MCF 10A (cell line): ENCODE measurements at regions not wholly inside any gene's neighbourhood (a gene's known extent, or its start where the extent isn't known, plus 50 kb on each side); places are given as distances from the start of the nearest gene placed in this dataset.

ENCODE experiments used
- BruUV-seq: library from RNA; stranded (reverse); fragments of 400-500 nt; replicated peaks from 2 replicates; lab custom pipeline; 2021; lab: Mats Ljungman, UMichigan
- CTCF ChIA-PET: fragments of 300-600 bp; sonication (Branson Sonifier 250); formaldehyde crosslinking; extraction: SDS; loops from one replicate; lab custom pipeline; 2021; ENCODE audit warnings: antibody characterized with exemption, inconsistent platforms; lab: Yijun Ruan, JAX
- POLR2A ChIA-PET: fragments of 300-600, 350-650 bp; sonication (Branson Sonifier 250); formaldehyde crosslinking; extraction: SDS; loops from one replicate; lab custom pipeline; 2020; ENCODE audit warnings: antibody characterized with exemption, inconsistent platforms; lab: Yijun Ruan, JAX
- DNase-seq: peaks from one replicate; pipeline ENCODE4 v3.0.0-alpha.2; 2018; ENCODE audit not compliant: unreplicated experiment
- H3K27ac Mint-ChIP-seq: one replicate; pipeline ENCODE4 v1.8.0; 2022; ENCODE audit warnings: mild to moderate bottlenecking, low read depth, mixed read lengths; ENCODE audit not compliant: unreplicated experiment
- H3K27me3 Mint-ChIP-seq: one replicate; pipeline ENCODE4 v1.8.0; 2022; ENCODE audit warnings: mixed read lengths; ENCODE audit not compliant: insufficient read depth, unreplicated experiment
- H3K36me3 Mint-ChIP-seq: one replicate; pipeline ENCODE4 v1.8.0; 2022; ENCODE audit warnings: mild to moderate bottlenecking, moderate library complexity, mixed read lengths; ENCODE audit not compliant: insufficient read depth, unreplicated experiment
- H3K4me1 Mint-ChIP-seq: one replicate; pipeline ENCODE4 v1.8.0; 2022; ENCODE audit warnings: mixed read lengths; ENCODE audit not compliant: insufficient read depth, unreplicated experiment
- H3K4me3 Mint-ChIP-seq: one replicate; pipeline ENCODE4 v1.8.0; 2022; ENCODE audit warnings: mild to moderate bottlenecking, moderate library complexity, mixed read lengths; ENCODE audit not compliant: unreplicated experiment
- H3K9me3 Mint-ChIP-seq: one replicate; pipeline ENCODE4 v1.8.0; 2022; ENCODE audit warnings: mixed read lengths; ENCODE audit not compliant: unreplicated experiment
- CTCF ChIP-seq: fragments of 200-600 bp; IDR thresholded peaks from one replicate; pipeline ENCODE4 v1.8.0; 2022; ENCODE audit warnings: antibody characterized with exemption, mild to moderate bottlenecking; ENCODE audit not compliant: unreplicated experiment
- intact Hi-C: fragments of 100-400 bp; cut with micrococcal nuclease; formaldehyde crosslinking; loops from 2 replicates; pipeline ENCODE4 v1.14.1; 2022

GRCh38 chr22:49230194-49230577, 597.5 kb downstream of the BRD1 start:
- no TSS peak for BruUV-seq
- Mint-ChIP-seq H3K4me3 (no peak overlapping the region), H3K36me3 (no peaks in the 10 kb centered on the region), H3K9me3 (peaks cover 19% of the 10 kb centered on the region), H3K27ac (no peak overlapping the region), H3K4me1 (no peaks in the 10 kb centered on the region), H3K27me3 (no peaks in the 10 kb centered on the region)
- intact Hi-C loops = no loop called here
- POLR2A ChIA-PET = no interaction called here
- DNase-seq = no peak
- CTCF ChIA-PET = no interaction called here
- no peak for TF ChIP-seq CTCF

- intact Hi-C loops = no loop called here
- no peak for TF ChIP-seq CTCF
- Mint-ChIP-seq H3K4me3 (no peak overlapping the region), H3K27ac (no peak overlapping the region), H3K27me3 (no peaks in the 10 kb centered on the region), H3K4me1 (no peaks in the 10 kb centered on the region), H3K9me3 (peaks cover 23% of the 10 kb centered on the region), H3K36me3 (no peaks in the 10 kb centered on the region)
- ChIA-PET CTCF (no interaction called here), POLR2A (no interaction called here)
- BruUV-seq = no TSS peak
- no peak for DNase-seq
Measured at GRCh38 chr22:49229483-49230193, 598.0 kb downstream of the BRD1 start.

GRCh38 chr22:49228431-49229037, 599.1 kb downstream of the BRD1 start:
- Mint-ChIP-seq H3K4me3 (no peak overlapping the region), H3K27ac (no peak overlapping the region), H3K4me1 (no peaks in the 10 kb centered on the region), H3K27me3 (no peaks in the 10 kb centered on the region), H3K36me3 (no peaks in the 10 kb centered on the region), H3K9me3 (peaks cover 34% of the 10 kb centered on the region)
- no peak for TF ChIP-seq CTCF
- no peak for DNase-seq
- no TSS peak for BruUV-seq
- POLR2A ChIA-PET = no interaction called here
- intact Hi-C loops = no loop called here
- CTCF ChIA-PET = interaction anchor here (0.7 kb wide), 1 partner anchor 860 kb away, joined by 4 read pairs; no protein-coding TSS in a partner anchor

- no TSS peak for BruUV-seq
- no peaks in the 10 kb centered on the region for H3K4me1 Mint-ChIP-seq
- TF ChIP-seq CTCF = no peak
- H3K4me3 Mint-ChIP-seq = no peak overlapping the region
- CTCF ChIA-PET = interaction anchor here (0.7 kb wide), 1 partner anchor 859 kb away, joined by 4 read pairs; no protein-coding TSS in a partner anchor
- intact Hi-C loops = no loop called here
- DNase-seq = no peak
- H3K27me3 Mint-ChIP-seq = no peaks in the 10 kb centered on the region
- POLR2A ChIA-PET = no interaction called here
- peaks cover 41% of the 10 kb centered on the region for H3K9me3 Mint-ChIP-seq
- H3K27ac Mint-ChIP-seq = no peak overlapping the region
- no peaks in the 10 kb centered on the region for H3K36me3 Mint-ChIP-seq
Measured at GRCh38 chr22:49227670-49228069, 600.0 kb downstream of the BRD1 start.
